ENCODE measurements at regions not wholly inside any gene's neighbourhood (a gene's known extent, or its start where the extent isn't known, plus 50 kb on each side); places are given as distances from the start of the nearest gene placed in this dataset.

DNA sequence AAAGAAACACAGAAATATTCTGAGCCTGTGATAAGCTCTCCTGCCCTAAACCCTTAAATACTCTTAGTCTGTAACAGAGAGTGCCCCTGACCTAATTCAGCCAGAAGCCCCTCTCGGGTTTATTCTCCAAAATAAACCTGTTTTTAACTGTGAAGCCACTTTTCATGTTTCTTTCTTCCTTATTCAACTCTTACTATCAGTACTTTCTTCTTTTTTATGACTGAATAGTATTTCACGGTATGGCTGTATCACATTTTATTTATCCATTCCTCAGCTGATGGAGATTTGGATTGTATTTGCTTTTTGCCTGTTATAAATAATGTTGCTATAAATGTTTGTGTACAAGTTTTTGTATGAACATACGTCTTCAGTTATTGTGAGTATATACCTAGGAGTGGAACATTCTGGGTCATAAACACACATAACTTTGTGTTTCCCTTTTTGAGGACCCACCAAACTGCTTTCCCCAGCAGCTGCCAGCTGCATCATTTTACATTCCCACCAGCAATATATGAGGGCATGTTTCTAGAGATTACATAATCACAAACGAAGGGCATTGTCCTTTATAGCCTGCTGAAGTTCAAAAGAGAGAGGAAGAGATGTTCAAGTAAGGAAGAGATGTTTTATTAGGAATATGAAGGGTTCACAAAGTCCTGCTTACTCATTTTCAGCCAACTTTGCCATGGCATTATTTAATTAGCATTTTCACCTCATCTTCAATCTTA, 199.4 kb upstream of the NUDT4 start:
- H3K36me3 ChIP-seq (replicated peaks; ENCODE audit: insufficient read depth, low read depth) = no peaks in the 10 kb centered on the region
- H4K20me1 ChIP-seq (ENCODE audit: insufficient read depth, poor library complexity, severe bottlenecking) = no peaks in the 10 kb centered on the region
- H3K4me1 ChIP-seq (ENCODE audit: insufficient read depth) = peaks cover 27% of the 10 kb centered on the region
- no peak overlapping the region for H3K4me3 ChIP-seq
- no peaks in the 10 kb centered on the region for H3K79me2 ChIP-seq
- DNase-seq (ENCODE audit: low spot score) = no peak
- TF ChIP-seq EZH2 (IDR thresholded peaks at IDR 0.05; ENCODE audit: borderline replicate concordance) (no peak), EZH2phosphoT487 (IDR thresholded peaks at IDR 0.05; ENCODE audit: low read depth, severe bottlenecking, unreplicated experiment) (no peak)
- TF ChIP-seq, protein P1, sequence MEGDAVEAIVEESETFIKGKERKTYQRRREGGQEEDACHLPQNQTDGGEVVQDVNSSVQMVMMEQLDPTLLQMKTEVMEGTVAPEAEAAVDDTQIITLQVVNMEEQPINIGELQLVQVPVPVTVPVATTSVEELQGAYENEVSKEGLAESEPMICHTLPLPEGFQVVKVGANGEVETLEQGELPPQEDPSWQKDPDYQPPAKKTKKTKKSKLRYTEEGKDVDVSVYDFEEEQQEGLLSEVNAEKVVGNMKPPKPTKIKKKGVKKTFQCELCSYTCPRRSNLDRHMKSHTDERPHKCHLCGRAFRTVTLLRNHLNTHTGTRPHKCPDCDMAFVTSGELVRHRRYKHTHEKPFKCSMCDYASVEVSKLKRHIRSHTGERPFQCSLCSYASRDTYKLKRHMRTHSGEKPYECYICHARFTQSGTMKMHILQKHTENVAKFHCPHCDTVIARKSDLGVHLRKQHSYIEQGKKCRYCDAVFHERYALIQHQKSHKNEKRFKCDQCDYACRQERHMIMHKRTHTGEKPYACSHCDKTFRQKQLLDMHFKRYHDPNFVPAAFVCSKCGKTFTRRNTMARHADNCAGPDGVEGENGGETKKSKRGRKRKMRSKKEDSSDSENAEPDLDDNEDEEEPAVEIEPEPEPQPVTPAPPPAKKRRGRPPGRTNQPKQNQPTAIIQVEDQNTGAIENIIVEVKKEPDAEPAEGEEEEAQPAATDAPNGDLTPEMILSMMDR (IDR thresholded peaks at IDR 0.05; ENCODE audit: poor library complexity) = no peak
- 59% methylated on average over 4 of the region's 4 CpGs for whole genome bisulfite sequencing (ENCODE audit: low lambda C conversion rate, missing lambda C conversion rate)
- H2AFZ ChIP-seq = no peak overlapping the region
- peak overlapping the region; percentile 92 for H3K27ac ChIP-seq
- no peaks in the 10 kb centered on the region for H3K27me3 ChIP-seq
- peak overlapping the region; percentile 21 for H3K4me2 ChIP-seq
- H3K9me2 ChIP-seq (replicated peaks; ENCODE audit: insufficient read depth) = no peaks in the 10 kb centered on the region
- H3K9me3 ChIP-seq (ENCODE audit: low read depth) = no peaks in the 10 kb centered on the region

- WGBS (ENCODE audit: low lambda C conversion rate, missing lambda C conversion rate) = 93% methylated on average over 6 of the region's 6 CpGs
- no peak for TF ChIP-seq EZH2 (IDR thresholded peaks at IDR 0.05; ENCODE audit: borderline replicate concordance)
These were observed 197.9 kb upstream of the NUDT4 start for GRCh38 chr12:93179792-93180191.

GRCh38 chr12:93180566-93180965, 197.2 kb upstream of the NUDT4 start:
- Histone ChIP-seq H3K9me2 (replicated peaks; ENCODE audit: insufficient read depth) (no peaks in the 10 kb centered on the region), H3K27me3 (no peaks in the 10 kb centered on the region), H3K9me3 (ENCODE audit: low read depth) (no peaks in the 10 kb centered on the region), H4K20me1 (ENCODE audit: insufficient read depth, poor library complexity, severe bottlenecking) (no peaks in the 10 kb centered on the region), H2AFZ (no peak overlapping the region), H3K4me2 (no peak overlapping the region), H3K4me3 (no peak overlapping the region), H3K27ac (no peak overlapping the region), H3K36me3 (replicated peaks; ENCODE audit: insufficient read depth, low read depth) (no peaks in the 10 kb centered on the region), H3K79me2 (no peaks in the 10 kb centered on the region), H3K4me1 (ENCODE audit: insufficient read depth) (peaks cover 27% of the 10 kb centered on the region)
- DNase-seq (ENCODE audit: low spot score) = no peak
- TF ChIP-seq EZH2 (IDR thresholded peaks at IDR 0.05; ENCODE audit: borderline replicate concordance) (no peak), EZH2phosphoT487 (IDR thresholded peaks at IDR 0.05; ENCODE audit: low read depth, severe bottlenecking, unreplicated experiment) (no peak)
- TF ChIP-seq, protein P1 (IDR thresholded peaks at IDR 0.05; ENCODE audit: poor library complexity) = no peak
- WGBS (ENCODE audit: low lambda C conversion rate, missing lambda C conversion rate) = 95% methylated on average over 2 of the region's 2 CpGs

More at GRCh38 chr12:93179792-93180191, 197.9 kb upstream of the NUDT4 start:
- no peaks in the 10 kb centered on the region for H4K20me1 ChIP-seq (ENCODE audit: insufficient read depth, poor library complexity, severe bottlenecking)
- peaks cover 28% of the 10 kb centered on the region for H3K4me1 ChIP-seq (ENCODE audit: insufficient read depth)
- no peak for DNase-seq (ENCODE audit: low spot score)
- H3K36me3 ChIP-seq (replicated peaks; ENCODE audit: insufficient read depth, low read depth) = no peaks in the 10 kb centered on the region
- no peaks in the 10 kb centered on the region for H3K9me3 ChIP-seq (ENCODE audit: low read depth)
- H3K4me3 ChIP-seq = no peak overlapping the region
- no peaks in the 10 kb centered on the region for H3K27me3 ChIP-seq
- H3K79me2 ChIP-seq = no peaks in the 10 kb centered on the region
- H2AFZ ChIP-seq = no peak overlapping the region
- no peak overlapping the region for H3K4me2 ChIP-seq
- no peak overlapping the region for H3K27ac ChIP-seq
- no peaks in the 10 kb centered on the region for H3K9me2 ChIP-seq (replicated peaks; ENCODE audit: insufficient read depth)

GRCh38 chr12:93181409-93181965, 196.2 kb upstream of the NUDT4 start:
- DNase-seq (ENCODE audit: low spot score) = no peak

More at GRCh38 chr12:93181409-93181965, 196.2 kb upstream of the NUDT4 start:
- TF ChIP-seq, protein P1 (IDR thresholded peaks at IDR 0.05; ENCODE audit: poor library complexity) = no peak
- no peak for TF ChIP-seq EZH2 (IDR thresholded peaks at IDR 0.05; ENCODE audit: borderline replicate concordance)
- no peak for TF ChIP-seq EZH2phosphoT487 (IDR thresholded peaks at IDR 0.05; ENCODE audit: low read depth, severe bottlenecking, unreplicated experiment)
- Histone ChIP-seq H2AFZ (no peak overlapping the region), H3K79me2 (no peaks in the 10 kb centered on the region), H3K27ac (peak overlapping the region; percentile 12), H3K36me3 (replicated peaks; ENCODE audit: insufficient read depth, low read depth) (no peaks in the 10 kb centered on the region), H3K9me2 (replicated peaks; ENCODE audit: insufficient read depth) (no peaks in the 10 kb centered on the region), H3K9me3 (ENCODE audit: low read depth) (no peaks in the 10 kb centered on the region), H4K20me1 (ENCODE audit: insufficient read depth, poor library complexity, severe bottlenecking) (no peaks in the 10 kb centered on the region), H3K4me3 (no peak overlapping the region), H3K4me2 (no peak overlapping the region), H3K27me3 (no peaks in the 10 kb centered on the region), H3K4me1 (ENCODE audit: insufficient read depth) (peaks cover 18% of the 10 kb centered on the region)
- 79% methylated on average over 4 of the region's 4 CpGs for WGBS (ENCODE audit: low lambda C conversion rate, missing lambda C conversion rate)
